ENCODE measurements at regions not wholly inside any gene's neighbourhood (a gene's known extent, or its start where the extent isn't known, plus 50 kb on each side); places are given as distances from the start of the nearest gene placed in this dataset.

- no peak for ATAC-seq
- no peaks in the 10 kb centered on the region for H3F3A ChIP-seq (replicated peaks; ENCODE audit: low read depth)
- no peak overlapping the region for H3K4me3 ChIP-seq
- H3K27ac ChIP-seq (ENCODE audit: low read depth) = no peak overlapping the region
- TF ChIP-seq ZNF114 (CRISPR knock-in tag; IDR thresholded peaks at IDR 0.05) (no peak), ETS1 (IDR thresholded peaks at IDR 0.05) (no peak), ZNF462 (CRISPR knock-in tag; IDR thresholded peaks at IDR 0.05) (no peak), NANOG (IDR thresholded peaks at IDR 0.05; ENCODE audit: borderline replicate concordance) (no peak), STAT1 (IDR thresholded peaks at IDR 0.05; ENCODE audit: unreplicated experiment) (no peak), JUNB (IDR thresholded peaks at IDR 0.05; ENCODE audit: unreplicated experiment) (no peak), CREB1 (CRISPR knock-in tag; IDR thresholded peaks at IDR 0.05; ENCODE audit: low read depth) (no peak), ZNF331 (CRISPR knock-in tag; IDR thresholded peaks at IDR 0.05; ENCODE audit: low read depth) (no peak), REST (IDR thresholded peaks at IDR 0.05; ENCODE audit: unreplicated experiment) (no peak)
- Mint-ChIP-seq H3K4me3 (no peak overlapping the region), H3K27me3 (ENCODE audit: insufficient read depth, low read depth, poor library complexity) (no peaks in the 10 kb centered on the region), H3K36me3 (ENCODE audit: low read depth) (no peaks in the 10 kb centered on the region), H3K9me3 (no peaks in the 10 kb centered on the region), H3K4me1 (peaks cover 1% of the 10 kb centered on the region; the same call in 1 of the 3 replicates), H3K27ac (no peak overlapping the region)
- no peaks in the 10 kb centered on the region for H3K79me2 ChIP-seq (replicated peaks; ENCODE audit: insufficient read depth)
- H3K4me1 ChIP-seq (ENCODE audit: insufficient read depth) = peaks cover 11% of the 10 kb centered on the region
- H4K20me1 ChIP-seq (replicated peaks; ENCODE audit: insufficient read depth) = no peaks in the 10 kb centered on the region
- no peak for DNase-seq (ENCODE audit: low spot score)
- no peaks in the 10 kb centered on the region for H3K9me2 ChIP-seq (ENCODE audit: insufficient read depth)
- H3K27me3 ChIP-seq (ENCODE audit: insufficient read depth) = no peaks in the 10 kb centered on the region
- no peaks in the 10 kb centered on the region for H3K36me3 ChIP-seq (ENCODE audit: insufficient read depth)
- no peak overlapping the region for H2AFZ ChIP-seq
- no peak overlapping the region for H3K4me2 ChIP-seq
Observed at GRCh38 chr2:187689372-187689771, 135.1 kb upstream of the TFPI start.
